Neural cell (in vitro differentiated cells): ENCODE measurements at regions not wholly inside any gene's neighbourhood (a gene's known extent, or its start where the extent isn't known, plus 50 kb on each side); places are given as distances from the start of the nearest gene placed in this dataset.

Source experiments
- H2AFZ ChIP-seq: fragments of 200-600, 300-800 bp; sonication (generic), shearing (Covaris generic); 2 replicates; pipeline ENCODE4 v1.6.0; 2014; ENCODE audit warnings: low read depth, mild to moderate bottlenecking, antibody characterized with exemption, low read length, moderate library complexity
- H3F3A ChIP-seq: fragments of 200-600 bp; shearing (Covaris generic); 2 replicates; pipeline ENCODE4 v1.6.1; 2016; ENCODE audit warnings: mild to moderate bottlenecking, moderate library complexity, mixed read lengths, antibody characterized with exemption, low read length; ENCODE audit not compliant: insufficient read depth, poor library complexity, severe bottlenecking
- H3K27ac ChIP-seq: fragments of 200-600, 300-800 bp; sonication (generic), shearing (Covaris generic); 2 replicates; pipeline ENCODE4 v1.5.1; 2014; ENCODE audit warnings: mild to moderate bottlenecking, low read length, moderate library complexity
- H3K27me3 ChIP-seq: fragments of 300-800, 200-600 bp; sonication (generic), shearing (Covaris generic); 2 replicates; pipeline ENCODE4 v1.6.0; 2014; ENCODE audit warnings: mild to moderate bottlenecking, low read depth, low read length, moderate library complexity; ENCODE audit not compliant: insufficient read depth
- H3K36me3 ChIP-seq: fragments of 300-800, 200-600 bp; sonication (generic), shearing (Covaris generic); 2 replicates; pipeline ENCODE4 v1.5.1; 2014; ENCODE audit warnings: mild to moderate bottlenecking, antibody characterized with exemption, low read length, moderate library complexity; ENCODE audit not compliant: insufficient read depth
- H3K4me2 ChIP-seq: fragments of 300-800, 200-600 bp; sonication (generic), shearing (Covaris generic); 2 replicates; pipeline ENCODE4 v1.6.0; 2014; ENCODE audit warnings: mild to moderate bottlenecking, low read length
- H3K4me3 ChIP-seq: fragments of 300-800, 200-600 bp; sonication (generic), shearing (Covaris generic); 2 replicates; pipeline ENCODE4 v1.5.1; 2014; ENCODE audit warnings: mild to moderate bottlenecking, low read length, moderate library complexity
- H3K79me2 ChIP-seq: fragments of 200-600 bp; shearing (Covaris generic); replicated peaks from 2 replicates; pipeline ENCODE4 v1.6.0; 2014; ENCODE audit warnings: mild to moderate bottlenecking, low read length, moderate library complexity; ENCODE audit not compliant: insufficient read depth
- H3K9ac ChIP-seq: fragments of 300-800, 200-600 bp; sonication (generic), shearing (Covaris generic); 2 replicates; pipeline ENCODE4 v1.6.1; 2016; ENCODE audit warnings: mild to moderate bottlenecking, low read length, mixed read lengths
- H3K9me2 ChIP-seq: fragments of 200-600 bp; shearing (Covaris generic); 2 replicates; pipeline ENCODE4 v1.6.1; 2016; ENCODE audit warnings: mild to moderate bottlenecking, low read length, mixed read lengths; ENCODE audit not compliant: insufficient read depth
- H3K9me3 ChIP-seq: fragments of 200-600, 300-800 bp; sonication (generic), shearing (Covaris generic); 2 replicates; pipeline ENCODE4 v1.6.1; 2016; ENCODE audit warnings: mild to moderate bottlenecking, mixed run types, low read length, moderate library complexity, mixed read lengths
- H4K20me1 ChIP-seq: fragments of 200-600 bp; shearing (Covaris generic); 2 replicates; pipeline ENCODE4 v1.6.1; 2016; ENCODE audit warnings: mild to moderate bottlenecking, mixed run types; ENCODE audit not compliant: insufficient read depth
- CTCF ChIP-seq: fragments of 450-650 bp; IDR thresholded peaks from 2 replicates; pipeline ENCODE4 v1.5.1; 2014; ENCODE audit warnings: antibody characterized with exemption, mild to moderate bottlenecking, moderate library complexity; ENCODE audit not compliant: poor library complexity, severe bottlenecking
- EP300 ChIP-seq: fragments of 450-650 bp; conservative IDR thresholded peaks from 2 replicates; pipeline ENCODE4 v1.6.1; 2014; ENCODE audit warnings: antibody characterized with exemption, mild to moderate bottlenecking, moderate library complexity; ENCODE audit not compliant: poor library complexity, severe bottlenecking
- EZH2 ChIP-seq: fragments of 200-600, 300-800 bp; shearing (Covaris generic), sonication (generic); IDR thresholded peaks from 2 replicates; pipeline ENCODE4 v1.6.1; 2014; ENCODE audit warnings: antibody characterized with exemption, low read length, borderline replicate concordance, mild to moderate bottlenecking; ENCODE audit not compliant: insufficient read depth, poor library complexity, severe bottlenecking
- MXI1 ChIP-seq: fragments of 450-650 bp; conservative IDR thresholded peaks from 2 replicates; pipeline ENCODE4 v1.6.1; 2014; ENCODE audit warnings: antibody characterized with exemption, mild to moderate bottlenecking; ENCODE audit not compliant: poor library complexity, severe bottlenecking
- POLR2AphosphoS5 ChIP-seq: IDR thresholded peaks from 2 replicates; pipeline ENCODE4 v1.6.1; 2012
- RAD21 ChIP-seq: fragments of 450-650 bp; conservative IDR thresholded peaks from 2 replicates; pipeline ENCODE4 v1.6.1; 2014; ENCODE audit warnings: antibody characterized with exemption, mild to moderate bottlenecking, moderate library complexity
- REST ChIP-seq: IDR thresholded peaks from 2 replicates; pipeline ENCODE4 v1.6.1; 2012; ENCODE audit warnings: borderline replicate concordance
- SMC3 ChIP-seq: fragments of 450-650 bp; conservative IDR thresholded peaks from 2 replicates; pipeline ENCODE4 v1.6.1; 2014; ENCODE audit warnings: antibody characterized with exemption, mild to moderate bottlenecking, moderate library complexity; ENCODE audit not compliant: poor library complexity
- TAF1 ChIP-seq: IDR thresholded peaks from 2 replicates; pipeline ENCODE4 v1.6.1; 2012; ENCODE audit warnings: low read depth

DNA sequence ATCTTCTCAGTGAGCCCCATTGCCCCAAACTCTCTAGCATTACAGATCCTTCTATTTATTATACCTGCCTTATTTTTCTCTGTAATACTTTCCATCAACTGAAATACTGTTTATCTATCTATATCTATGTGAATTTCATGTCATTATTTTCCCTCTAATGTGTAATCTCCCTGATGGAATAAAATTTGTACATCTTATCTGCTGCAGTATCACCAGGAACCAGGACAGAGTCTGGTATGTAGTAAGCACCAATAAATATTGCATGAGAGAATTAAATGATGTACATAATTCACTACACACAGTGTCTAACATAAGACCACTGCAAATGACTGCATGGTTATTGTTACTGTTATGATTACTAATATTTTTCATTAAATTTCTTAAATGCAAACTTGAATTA lies 759.1 kb downstream of the PRELID2 start:
- Histone ChIP-seq H4K20me1 (no peaks in the 10 kb centered on the region), H3F3A (no peaks in the 10 kb centered on the region), H3K4me3 (no peak overlapping the region), H3K27ac (no peak overlapping the region), H3K9me3 (no peaks in the 10 kb centered on the region), H3K9me2 (no peaks in the 10 kb centered on the region), H3K27me3 (no peaks in the 10 kb centered on the region), H3K9ac (no peak overlapping the region), H3K36me3 (no peaks in the 10 kb centered on the region), H3K79me2 (no peaks in the 10 kb centered on the region), H3K4me2 (no peak overlapping the region), H2AFZ (no peak overlapping the region)
- no peak for TF ChIP-seq EP300
- no peak for TF ChIP-seq EZH2
- no peak for TF ChIP-seq SMC3
- no peak for TF ChIP-seq RAD21
- TF ChIP-seq TAF1 = no peak
- no peak for TF ChIP-seq CTCF

- H3K9me2 ChIP-seq = no peaks in the 10 kb centered on the region
- H3F3A ChIP-seq = no peaks in the 10 kb centered on the region
- H3K36me3 ChIP-seq = no peaks in the 10 kb centered on the region
- TF ChIP-seq EZH2 = no peak
- peak; percentile 98 for TF ChIP-seq REST
- TF ChIP-seq RAD21 = peak; percentile 18
- no peak for TF ChIP-seq MXI1
- peak; percentile 68 for TF ChIP-seq POLR2AphosphoS5
- peak; percentile 66 for TF ChIP-seq EP300
- no peak for TF ChIP-seq CTCF
- TF ChIP-seq TAF1 = no peak
- H3K9me3 ChIP-seq = no peaks in the 10 kb centered on the region
- no peaks in the 10 kb centered on the region for H3K79me2 ChIP-seq
- H3K27ac ChIP-seq = peak overlapping the region; percentile 22
- no peaks in the 10 kb centered on the region for H4K20me1 ChIP-seq
- H3K27me3 ChIP-seq = no peaks in the 10 kb centered on the region
- peak overlapping the region; percentile 8 for H3K4me2 ChIP-seq
- no peak overlapping the region for H2AFZ ChIP-seq
- H3K4me3 ChIP-seq = peak overlapping the region; percentile 18
- H3K9ac ChIP-seq = no peak overlapping the region
Measured at GRCh38 chr5:145072889-145073288, 762.3 kb downstream of the PRELID2 start.
